Naive thymus-derived CD4-positive, alpha-beta T cell (primary cell): ENCODE measurements at regions not wholly inside any gene's neighbourhood (a gene's known extent, or its start where the extent isn't known, plus 50 kb on each side); places are given as distances from the start of the nearest gene placed in this dataset.

Experiments
- ATAC-seq: fragments of 150-1000 bp; cut with Tn5 transposase; 2 replicates; pipeline ENCODE4 v1.10.0; 2021; ENCODE audit warnings: mild to moderate bottlenecking, moderate library complexity
- CTCF ChIA-PET: fragments of 350-600 bp; sonication (Branson Sonifier 250); formaldehyde crosslinking; loops from one replicate; lab custom pipeline; 2021; ENCODE audit warnings: antibody characterized with exemption; lab: Charles Lee
- POLR2A ChIA-PET: fragments of 350-600 bp; sonication (Branson Sonifier 250); formaldehyde crosslinking; loops from one replicate; lab custom pipeline; 2021; ENCODE audit warnings: antibody characterized with exemption, inconsistent platforms; lab: Charles Lee
- DNase-seq, 9 donors: peaks; one replicate each; pipeline versions ENCODE4 v3.0.0 to v3.0.0-alpha.2; 2020 to 2022; ENCODE audit warnings: mixed read lengths in 1 of 9
- H3K27ac ChIP-seq: one replicate; pipeline ENCODE4 v1.7.0; 2013; ENCODE audit warnings: mild to moderate bottlenecking, low read depth, low read length, moderate library complexity
- H3K27me3 ChIP-seq, 2 donors: one replicate each; pipeline ENCODE4 v1.7.0; 2013; ENCODE audit warnings: low read length in 2 of 2, mild to moderate bottlenecking in 2 of 2, moderate library complexity in 2 of 2; ENCODE audit not compliant: control insufficient read depth in 2 of 2, insufficient read depth in 2 of 2
- H3K36me3 ChIP-seq, 3 experiments: 1 replicate in 2 of 3; 2 replicates in 1 of 3; pipeline ENCODE4 v1.7.0; 2013; ENCODE audit warnings: low read length in 3 of 3, mild to moderate bottlenecking in 3 of 3, moderate library complexity in 1 of 3; ENCODE audit not compliant: insufficient read depth in 3 of 3, control insufficient read depth in 2 of 3
- H3K4me1 ChIP-seq, 2 donors: one replicate each; pipeline ENCODE4 v1.7.0; 2013; ENCODE audit warnings: low read length in 2 of 2, mild to moderate bottlenecking in 2 of 2, moderate library complexity in 1 of 2; ENCODE audit not compliant: control insufficient read depth in 2 of 2, insufficient read depth in 2 of 2
- H3K4me3 ChIP-seq: 2 replicates; pipeline ENCODE4 v1.7.0; 2013; ENCODE audit warnings: mild to moderate bottlenecking, low read length
- H3K9me3 ChIP-seq, 3 experiments: 1 replicate in 2 of 3; 2 replicates in 1 of 3; pipeline ENCODE4 v1.7.0; 2013; ENCODE audit warnings: low read length in 3 of 3; ENCODE audit not compliant: control insufficient read depth in 2 of 3
- H3K27ac Mint-ChIP-seq, 9 donors: one replicate each; pipeline ENCODE4 v1.8.0; 2020 to 2022; ENCODE audit warnings: mixed read lengths in 9 of 9, mild to moderate bottlenecking in 8 of 9, moderate library complexity in 5 of 9, inconsistent platforms in 2 of 9
- H3K27me3 Mint-ChIP-seq, 5 donors: one replicate each; pipeline ENCODE4 v1.8.0; 2021 to 2022; ENCODE audit warnings: mixed read lengths in 5 of 5, mild to moderate bottlenecking in 1 of 5
- H3K36me3 Mint-ChIP-seq, 5 donors: one replicate each; pipeline ENCODE4 v1.8.0; 2020 to 2022; ENCODE audit warnings: mixed read lengths in 5 of 5, mild to moderate bottlenecking in 3 of 5, inconsistent platforms in 1 of 5
- H3K4me1 Mint-ChIP-seq, 7 donors: one replicate each; pipeline ENCODE4 v1.8.0; 2020 to 2022; ENCODE audit warnings: mixed read lengths in 7 of 7, mild to moderate bottlenecking in 3 of 7, inconsistent platforms in 1 of 7
- H3K4me3 Mint-ChIP-seq, 10 donors: one replicate each; pipeline ENCODE4 v1.8.0; 2020 to 2022; ENCODE audit warnings: mild to moderate bottlenecking in 10 of 10, mixed read lengths in 10 of 10, moderate library complexity in 6 of 10, inconsistent platforms in 2 of 10
- H3K9me3 Mint-ChIP-seq, 11 donors: one replicate each; pipeline ENCODE4 v1.8.0; 2020 to 2022; ENCODE audit warnings: mixed read lengths in 11 of 11, mild to moderate bottlenecking in 4 of 11, inconsistent platforms in 1 of 11, moderate library complexity in 1 of 11
- intact Hi-C, 2 donors: fragments of 100-400 bp; cut with micrococcal nuclease; formaldehyde crosslinking; loops; one replicate each; pipeline ENCODE4 v1.15.1; 2023

DNA sequence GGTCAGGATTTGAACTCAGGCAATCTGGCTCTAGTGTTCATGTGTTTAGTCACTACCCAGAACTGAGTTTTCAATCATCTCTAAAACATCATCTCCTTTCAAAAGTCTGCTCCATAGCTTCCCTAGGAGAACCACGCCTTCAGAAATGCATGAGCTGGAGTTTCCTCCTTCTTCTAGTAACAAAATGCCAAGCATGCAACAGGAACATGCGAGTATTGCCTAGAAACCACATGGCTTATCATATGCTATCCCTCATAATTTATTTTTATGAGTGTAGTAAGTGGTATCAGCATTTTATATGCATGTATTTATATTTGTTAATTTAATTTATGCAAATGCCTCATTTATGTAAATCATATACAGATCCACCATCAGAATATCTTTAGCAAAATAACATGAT is 170.9 kb downstream of the RAB11FIP2 start:
- Histone ChIP-seq H3K4me1 (no peaks in the 10 kb centered on the region), H3K27ac (no peak overlapping the region), H3K27me3 (no peaks in the 10 kb centered on the region), H3K4me3 (no peak overlapping the region), H3K36me3 (no peaks in the 10 kb centered on the region), H3K9me3 (no peaks in the 10 kb centered on the region)
- DNase-seq (no peak), ATAC-seq (no peak)
- Mint-ChIP-seq H3K4me3 (no peak overlapping the region), H3K27ac (no peak overlapping the region), H3K27me3 (peaks cover 0 to 13% (median 8%) of the 10 kb centered on the region in 5 donors), H3K36me3 (no peaks in the 10 kb centered on the region), H3K9me3 (no peaks in the 10 kb centered on the region), H3K4me1 (peaks cover 0 to 2% (median 0%) of the 10 kb centered on the region in 7 donors)
- intact Hi-C loops, result no loop called here
- POLR2A ChIA-PET, result no interaction called here
- CTCF ChIA-PET, result no interaction called here

DNA sequence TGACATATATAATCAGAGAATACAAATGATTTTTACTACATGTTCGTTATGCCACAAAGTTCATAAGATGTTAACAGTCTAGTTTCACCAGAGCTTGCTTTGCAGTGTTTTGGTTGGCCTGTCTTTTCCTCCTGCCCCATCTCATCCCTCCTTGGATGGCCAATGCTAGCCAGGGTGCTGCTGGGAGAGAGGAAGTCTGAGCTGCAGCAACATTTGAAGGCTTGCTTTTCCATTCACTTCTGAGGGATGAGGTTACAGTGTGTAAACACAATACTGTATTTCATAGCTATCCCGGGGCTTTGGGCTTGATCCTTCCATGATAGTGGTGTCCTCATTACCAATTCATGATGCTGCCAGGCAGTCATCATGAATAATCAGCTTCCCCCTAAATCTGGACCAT is 170.5 kb downstream of the RAB11FIP2 start:
- Mint-ChIP-seq H3K9me3 (no peaks in the 10 kb centered on the region), H3K36me3 (no peaks in the 10 kb centered on the region), H3K4me1 (peaks cover 0 to 2% (median 0%) of the 10 kb centered on the region in 7 donors), H3K4me3 (no peak overlapping the region), H3K27ac (no peak overlapping the region), H3K27me3 (peaks cover 0 to 13% (median 6%) of the 10 kb centered on the region in 5 donors)
- CTCF ChIA-PET, result no interaction called here
- no peaks in the 10 kb centered on the region for H3K9me3 ChIP-seq
- ATAC-seq (no peak), DNase-seq (no peak)
- POLR2A ChIA-PET, result no interaction called here
- no peaks in the 10 kb centered on the region for H3K4me1 ChIP-seq
- H3K27me3 ChIP-seq, result no peaks in the 10 kb centered on the region
- intact Hi-C loops, result no loop called here
- H3K36me3 ChIP-seq, result no peaks in the 10 kb centered on the region
- no peak overlapping the region for H3K4me3 ChIP-seq
- no peak overlapping the region for H3K27ac ChIP-seq

DNA sequence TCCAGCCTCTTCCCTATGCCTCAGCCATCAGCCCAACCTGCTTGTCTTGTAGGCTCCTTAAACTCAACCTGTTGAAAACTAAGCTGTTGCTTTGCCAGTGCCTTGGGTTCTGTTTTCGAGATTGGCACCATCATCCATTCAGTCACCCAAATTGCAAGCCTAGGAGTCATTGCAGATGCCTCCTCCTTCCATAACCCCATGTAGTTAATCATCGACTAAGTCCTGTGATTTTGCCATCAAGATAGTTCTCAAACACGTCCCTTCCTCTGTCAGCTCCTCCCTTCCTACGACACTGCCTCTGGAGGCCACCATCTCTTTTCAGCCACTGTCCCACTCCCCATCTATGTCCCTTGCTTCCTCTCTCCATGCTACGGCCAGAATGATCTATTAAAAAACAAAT is 168.1 kb downstream of the RAB11FIP2 start:
- Histone ChIP-seq H3K4me3 (no peak overlapping the region), H3K36me3 (no peaks in the 10 kb centered on the region), H3K27ac (no peak overlapping the region), H3K27me3 (no peaks in the 10 kb centered on the region), H3K4me1 (no peaks in the 10 kb centered on the region), H3K9me3 (no peaks in the 10 kb centered on the region)
- ChIA-PET POLR2A (no interaction called here), CTCF (no interaction called here)
- peaks cover 0 to 10% (median 4%) of the 10 kb centered on the region in 5 donors for H3K27me3 Mint-ChIP-seq
- intact Hi-C loops, result no loop called here
- DNase-seq, result no peak
- peaks cover 0 to 2% (median 0%) of the 10 kb centered on the region in 7 donors for H3K4me1 Mint-ChIP-seq
- no peaks in the 10 kb centered on the region for H3K9me3 Mint-ChIP-seq
- no peak overlapping the region for H3K4me3 Mint-ChIP-seq
- no peak for ATAC-seq
- H3K36me3 Mint-ChIP-seq, result no peaks in the 10 kb centered on the region
- H3K27ac Mint-ChIP-seq, result no peak overlapping the region

DNA sequence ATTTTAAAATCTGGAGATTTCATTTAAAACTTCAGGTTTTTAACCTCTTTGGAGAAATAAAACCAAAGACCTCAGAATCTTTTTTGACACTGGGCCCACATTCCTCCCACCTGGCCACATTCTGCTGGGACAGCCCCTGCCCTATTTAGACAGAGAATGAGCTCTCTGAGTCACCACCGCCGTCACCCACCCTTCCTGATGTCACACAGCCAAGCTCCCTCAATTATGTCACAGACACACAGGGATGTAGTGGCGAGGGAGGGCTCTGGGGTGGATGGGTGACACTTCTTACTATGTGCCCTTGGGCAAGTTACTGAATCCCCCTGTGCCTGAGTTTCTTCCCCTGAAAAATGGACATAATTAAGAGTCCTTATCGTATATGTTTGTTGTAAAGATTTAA is 162.6 kb downstream of the RAB11FIP2 start:
- CTCF ChIA-PET, result no interaction called here
- Mint-ChIP-seq H3K27me3 (peaks cover 2 to 33% (median 29%) of the 10 kb centered on the region in 5 donors), H3K36me3 (no peaks in the 10 kb centered on the region), H3K9me3 (peaks cover 0 to 4% (median 0%) of the 10 kb centered on the region in 11 donors), H3K4me1 (no peaks in the 10 kb centered on the region), H3K4me3 (no peak overlapping the region), H3K27ac (no peak overlapping the region)
- intact Hi-C loops, result no loop called here
- H3K4me1 ChIP-seq, result no peaks in the 10 kb centered on the region
- H3K36me3 ChIP-seq, result no peaks in the 10 kb centered on the region
- no peak for DNase-seq
- H3K4me3 ChIP-seq, result no peak overlapping the region
- no peak for ATAC-seq
- H3K27me3 ChIP-seq, result no peaks in the 10 kb centered on the region
- H3K27ac ChIP-seq, result no peak overlapping the region
- no peaks in the 10 kb centered on the region for H3K9me3 ChIP-seq
- POLR2A ChIA-PET, result no interaction called here

DNA sequence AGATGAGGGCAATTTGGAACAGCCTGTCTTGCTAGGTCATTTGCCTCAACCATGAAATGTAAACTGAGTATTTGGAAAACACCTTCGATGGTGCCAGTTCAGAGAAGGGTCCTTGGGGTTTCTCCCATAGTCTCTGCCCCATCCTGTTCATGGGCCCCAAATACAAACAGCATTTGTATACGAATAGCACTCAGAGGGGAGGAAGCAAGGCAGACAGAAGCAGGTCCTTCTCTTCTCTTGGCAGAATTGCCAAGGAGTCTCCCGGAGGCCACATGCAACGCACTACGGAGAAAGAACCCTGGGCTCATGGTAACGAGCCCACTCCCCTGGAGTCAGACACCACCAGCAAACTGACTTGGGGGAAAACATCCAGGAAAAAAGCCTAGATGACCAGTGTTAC is 162.1 kb downstream of the RAB11FIP2 start:
- no peaks in the 10 kb centered on the region for H3K36me3 Mint-ChIP-seq
- no peaks in the 10 kb centered on the region for H3K9me3 ChIP-seq
- H3K4me3 Mint-ChIP-seq, result no peak overlapping the region
- no peak for ATAC-seq
- no peaks in the 10 kb centered on the region for H3K4me1 Mint-ChIP-seq
- H3K4me1 ChIP-seq, result no peaks in the 10 kb centered on the region
- ChIA-PET POLR2A (no interaction called here), CTCF (no interaction called here)
- no peaks in the 10 kb centered on the region for H3K27me3 ChIP-seq
- H3K27me3 Mint-ChIP-seq, result peaks cover 2 to 33% (median 28%) of the 10 kb centered on the region in 5 donors
- H3K27ac Mint-ChIP-seq, result no peak overlapping the region
- DNase-seq, result no peak
- no peaks in the 10 kb centered on the region for H3K36me3 ChIP-seq
- peaks cover 0 to 4% (median 0%) of the 10 kb centered on the region in 11 donors for H3K9me3 Mint-ChIP-seq
- intact Hi-C loops, result no loop called here
- no peak overlapping the region for H3K4me3 ChIP-seq
- H3K27ac ChIP-seq, result no peak overlapping the region

DNA sequence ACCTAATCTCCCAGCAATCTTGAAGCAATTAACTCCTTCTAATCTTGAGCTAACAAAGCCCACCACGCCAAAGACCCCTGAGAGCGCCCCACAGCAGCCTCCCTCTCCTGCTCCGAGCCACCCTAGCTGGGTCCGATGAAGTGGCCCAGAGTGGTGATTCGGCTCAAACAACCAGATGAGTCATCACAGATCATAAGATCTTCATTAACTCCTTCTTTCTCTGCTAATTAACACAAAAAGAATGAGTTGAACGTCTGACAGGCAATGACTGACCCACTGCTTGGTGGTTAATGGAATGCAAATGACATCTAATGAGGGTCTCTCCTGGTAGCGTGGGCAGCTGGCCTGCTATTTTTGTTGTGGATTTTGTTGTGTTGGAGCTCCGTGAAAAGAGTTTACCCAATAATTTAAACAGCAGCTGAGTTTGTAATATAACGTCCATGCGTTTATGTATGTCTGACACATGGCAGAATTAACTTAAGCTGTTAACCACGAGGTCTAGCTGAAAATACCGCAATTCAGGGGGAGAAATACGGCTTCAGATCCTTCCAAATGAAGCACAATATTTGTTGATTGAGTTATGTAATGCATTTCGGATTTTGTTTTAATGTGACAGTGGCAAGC is 161.4 kb downstream of the RAB11FIP2 start:
- H3K27me3 ChIP-seq, result no peaks in the 10 kb centered on the region
- no peaks in the 10 kb centered on the region for H3K4me1 ChIP-seq
- no peak overlapping the region for H3K27ac ChIP-seq
- DNase-seq (no peak), ATAC-seq (no peak)
- Mint-ChIP-seq H3K4me1 (no peaks in the 10 kb centered on the region), H3K36me3 (no peaks in the 10 kb centered on the region), H3K27me3 (peaks cover 2 to 34% (median 28%) of the 10 kb centered on the region in 5 donors), H3K27ac (no peak overlapping the region), H3K4me3 (no peak overlapping the region), H3K9me3 (peaks cover 0 to 4% (median 0%) of the 10 kb centered on the region in 11 donors)
- no peaks in the 10 kb centered on the region for H3K36me3 ChIP-seq
- CTCF ChIA-PET, result no interaction called here
- POLR2A ChIA-PET, result no interaction called here
- intact Hi-C loops, result no loop called here
- no peak overlapping the region for H3K4me3 ChIP-seq
- H3K9me3 ChIP-seq, result no peaks in the 10 kb centered on the region

DNA sequence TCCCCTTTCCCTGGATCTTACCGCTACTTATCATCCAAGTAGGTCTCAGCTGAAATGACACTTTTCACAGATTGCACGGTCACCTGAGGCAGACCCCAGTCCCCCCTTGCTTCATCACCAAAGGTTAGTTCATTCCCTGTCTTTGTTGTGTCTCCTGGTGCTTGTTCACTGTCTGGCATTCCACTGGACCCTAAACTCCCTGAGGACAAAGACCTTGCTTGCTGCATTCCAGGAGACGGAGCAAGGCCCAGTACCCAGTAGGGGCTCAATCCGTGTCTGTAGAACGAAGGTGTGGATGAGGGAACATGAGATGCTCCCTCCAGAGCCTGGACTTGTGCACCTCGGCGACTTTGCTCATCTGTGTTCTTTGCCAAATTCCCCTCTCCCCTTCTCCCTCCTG is 160.0 kb downstream of the RAB11FIP2 start:
- ATAC-seq (no peak), DNase-seq (no peak)
- ChIA-PET POLR2A (no interaction called here), CTCF (no interaction called here)
- no peak overlapping the region for H3K27ac Mint-ChIP-seq
- H3K9me3 ChIP-seq, result no peaks in the 10 kb centered on the region
- no peaks in the 10 kb centered on the region for H3K4me1 ChIP-seq
- H3K27me3 Mint-ChIP-seq, result peaks cover 2 to 37% (median 28%) of the 10 kb centered on the region in 5 donors
- no peak overlapping the region for H3K4me3 ChIP-seq
- H3K27me3 ChIP-seq, result no peaks in the 10 kb centered on the region
- no peaks in the 10 kb centered on the region for H3K4me1 Mint-ChIP-seq
- intact Hi-C loops, result no loop called here
- no peak overlapping the region for H3K4me3 Mint-ChIP-seq
- no peaks in the 10 kb centered on the region for H3K36me3 Mint-ChIP-seq
- peaks cover 0 to 4% (median 0%) of the 10 kb centered on the region in 11 donors for H3K9me3 Mint-ChIP-seq
- no peaks in the 10 kb centered on the region for H3K36me3 ChIP-seq
- no peak overlapping the region for H3K27ac ChIP-seq
